ENCODE measurements at regions not wholly inside any gene's neighbourhood (a gene's known extent, or its start where the extent isn't known, plus 50 kb on each side); places are given as distances from the start of the nearest gene placed in this dataset.

DNA sequence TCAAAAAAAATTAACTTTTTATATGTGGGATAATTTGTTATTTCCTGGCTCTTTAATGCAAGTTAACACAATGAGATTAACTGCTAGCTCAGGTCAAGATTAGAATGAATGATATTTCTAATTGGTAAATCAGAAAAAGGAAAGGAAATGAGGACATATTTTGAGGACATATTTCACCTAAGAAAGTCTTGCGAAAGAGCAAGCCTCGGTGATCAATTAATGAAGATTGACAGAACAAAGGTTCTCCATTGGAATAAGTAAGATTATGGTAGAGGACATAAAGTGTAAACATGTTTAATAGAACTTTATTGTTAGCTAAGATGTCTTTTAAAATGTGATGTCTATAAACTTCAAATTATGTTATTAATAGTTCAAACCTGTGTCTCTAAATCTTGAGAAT lies 1617.8 kb downstream of the KCNT2 start:
- TF ChIP-seq, protein P1, sequence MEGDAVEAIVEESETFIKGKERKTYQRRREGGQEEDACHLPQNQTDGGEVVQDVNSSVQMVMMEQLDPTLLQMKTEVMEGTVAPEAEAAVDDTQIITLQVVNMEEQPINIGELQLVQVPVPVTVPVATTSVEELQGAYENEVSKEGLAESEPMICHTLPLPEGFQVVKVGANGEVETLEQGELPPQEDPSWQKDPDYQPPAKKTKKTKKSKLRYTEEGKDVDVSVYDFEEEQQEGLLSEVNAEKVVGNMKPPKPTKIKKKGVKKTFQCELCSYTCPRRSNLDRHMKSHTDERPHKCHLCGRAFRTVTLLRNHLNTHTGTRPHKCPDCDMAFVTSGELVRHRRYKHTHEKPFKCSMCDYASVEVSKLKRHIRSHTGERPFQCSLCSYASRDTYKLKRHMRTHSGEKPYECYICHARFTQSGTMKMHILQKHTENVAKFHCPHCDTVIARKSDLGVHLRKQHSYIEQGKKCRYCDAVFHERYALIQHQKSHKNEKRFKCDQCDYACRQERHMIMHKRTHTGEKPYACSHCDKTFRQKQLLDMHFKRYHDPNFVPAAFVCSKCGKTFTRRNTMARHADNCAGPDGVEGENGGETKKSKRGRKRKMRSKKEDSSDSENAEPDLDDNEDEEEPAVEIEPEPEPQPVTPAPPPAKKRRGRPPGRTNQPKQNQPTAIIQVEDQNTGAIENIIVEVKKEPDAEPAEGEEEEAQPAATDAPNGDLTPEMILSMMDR (IDR thresholded peaks at IDR 0.05) = no peak
- TF ChIP-seq EZH2 (IDR thresholded peaks at IDR 0.05) (no peak), EZH2phosphoT487 (IDR thresholded peaks at IDR 0.05) (no peak)

Data from neural progenitor cell (in vitro differentiated cells).